GM12872 (cell line): ENCODE measurements at regions not wholly inside any gene's neighbourhood (a gene's known extent, or its start where the extent isn't known, plus 50 kb on each side); places are given as distances from the start of the nearest gene placed in this dataset.

ENCODE experiments used
- CTCF ChIP-seq: IDR thresholded peaks from 3 replicates; pipeline ENCODE4 v1.5.1; 2011; ENCODE audit warnings: low read depth, mild to moderate bottlenecking, low read length, moderate library complexity; ENCODE audit not compliant: insufficient read depth

GRCh38 chr18:68484241-68484640 is 230.7 kb downstream of the TMX3 start:
- TF ChIP-seq CTCF, result no peak

GRCh38 chr18:68482815-68483214 is 232.1 kb downstream of the TMX3 start:
- no peak for TF ChIP-seq CTCF

GRCh38 chr18:68480196-68480595 is 234.7 kb downstream of the TMX3 start:
- TF ChIP-seq CTCF, result no peak

GRCh38 chr18:68478246-68478645 is 236.7 kb downstream of the TMX3 start:
- TF ChIP-seq CTCF, result no peak

- TF ChIP-seq CTCF, result no peak
Measured at GRCh38 chr18:68475883-68476282, 239.0 kb downstream of the TMX3 start.

GRCh38 chr18:68472701-68473295 is 242.1 kb downstream of the TMX3 start:
- no peak for TF ChIP-seq CTCF

- no peak for TF ChIP-seq CTCF
Measured at GRCh38 chr18:68469049-68469625, 245.8 kb downstream of the TMX3 start.
